GM21737 (cell line): ENCODE measurements at regions not wholly inside any gene's neighbourhood (a gene's known extent, or its start where the extent isn't known, plus 50 kb on each side); places are given as distances from the start of the nearest gene placed in this dataset.

ENCODE experiments used
- ATAC-seq: cut with Tn5 transposase; IDR thresholded peaks from one replicate; pipeline ENCODE4 v1.9.1; 2021; ENCODE audit warnings: mild to moderate bottlenecking, moderate library complexity; ENCODE audit not compliant: unreplicated experiment

- ATAC-seq = no peak
Measured at GRCh38 chr9:108180541-108180940, 675.2 kb downstream of the ACTL7B start.

- ATAC-seq = no peak
Measured at GRCh38 chr9:108178318-108178717, 677.5 kb downstream of the ACTL7B start.

- no peak for ATAC-seq
Measured at GRCh38 chr9:108168236-108168850, 678.8 kb upstream of the KLF4 start.

- ATAC-seq = no peak
Measured at GRCh38 chr9:108167136-108167900, 677.7 kb upstream of the KLF4 start.

GRCh38 chr9:108166519-108166918, 677.0 kb upstream of the KLF4 start:
- ATAC-seq = no peak

- ATAC-seq = no peak
Measured at GRCh38 chr9:108163321-108164005, 673.9 kb upstream of the KLF4 start.

GRCh38 chr9:108162664-108163063, 673.1 kb upstream of the KLF4 start:
- ATAC-seq = no peak

- ATAC-seq = no peak
Measured at GRCh38 chr9:108161503-108161902, 671.9 kb upstream of the KLF4 start.

GRCh38 chr9:108160706-108161355, 671.3 kb upstream of the KLF4 start:
- ATAC-seq = no peak

GRCh38 chr9:108160039-108160438, 670.5 kb upstream of the KLF4 start:
- ATAC-seq = no peak

- no peak for ATAC-seq
Measured at GRCh38 chr9:108158236-108158995, 668.8 kb upstream of the KLF4 start.

GRCh38 chr9:108156270-108156998, 666.9 kb upstream of the KLF4 start:
- ATAC-seq = no peak

- no peak for ATAC-seq
Measured at GRCh38 chr9:108153416-108153815, 663.8 kb upstream of the KLF4 start.

GRCh38 chr9:108150736-108151586, 661.4 kb upstream of the KLF4 start:
- no peak for ATAC-seq

GRCh38 chr9:108149326-108149725, 659.8 kb upstream of the KLF4 start:
- ATAC-seq = no peak

- no peak for ATAC-seq
Measured at GRCh38 chr9:108142504-108143201, 653.1 kb upstream of the KLF4 start.

GRCh38 chr9:108142142-108142503, 652.6 kb upstream of the KLF4 start:
- no peak for ATAC-seq

GRCh38 chr9:108139900-108140299, 650.3 kb upstream of the KLF4 start:
- no peak for ATAC-seq

- ATAC-seq = no peak
Measured at GRCh38 chr9:108138516-108138915, 648.9 kb upstream of the KLF4 start.
